H7 (cell line): ENCODE measurements at regions not wholly inside any gene's neighbourhood (a gene's known extent, or its start where the extent isn't known, plus 50 kb on each side); places are given as distances from the start of the nearest gene placed in this dataset.
"Not testable (repeated sequence)": the region's sequence is repeated elsewhere in the genome, so short reads cannot be mapped to it uniquely, and the experiment has no call there.

Experiments used
- DNase-seq: peaks from one replicate; pipeline ENCODE4 v3.0.0; 2012
- H3K27me3 ChIP-seq: 2 replicates; pipeline ENCODE4 v1.6.0; 2011; ENCODE audit warnings: mild to moderate bottlenecking, low read length; ENCODE audit not compliant: control insufficient read depth, insufficient read depth
- H3K36me3 ChIP-seq: replicated peaks from 2 replicates; pipeline ENCODE4 v1.5.1; 2011; ENCODE audit warnings: low read length; ENCODE audit not compliant: control insufficient read depth, insufficient read depth
- H3K4me3 ChIP-seq: 2 replicates; pipeline ENCODE4 v1.5.1; 2011; ENCODE audit warnings: low read depth, mild to moderate bottlenecking, control low read depth, low read length, moderate library complexity; ENCODE audit not compliant: insufficient read depth

DNA sequence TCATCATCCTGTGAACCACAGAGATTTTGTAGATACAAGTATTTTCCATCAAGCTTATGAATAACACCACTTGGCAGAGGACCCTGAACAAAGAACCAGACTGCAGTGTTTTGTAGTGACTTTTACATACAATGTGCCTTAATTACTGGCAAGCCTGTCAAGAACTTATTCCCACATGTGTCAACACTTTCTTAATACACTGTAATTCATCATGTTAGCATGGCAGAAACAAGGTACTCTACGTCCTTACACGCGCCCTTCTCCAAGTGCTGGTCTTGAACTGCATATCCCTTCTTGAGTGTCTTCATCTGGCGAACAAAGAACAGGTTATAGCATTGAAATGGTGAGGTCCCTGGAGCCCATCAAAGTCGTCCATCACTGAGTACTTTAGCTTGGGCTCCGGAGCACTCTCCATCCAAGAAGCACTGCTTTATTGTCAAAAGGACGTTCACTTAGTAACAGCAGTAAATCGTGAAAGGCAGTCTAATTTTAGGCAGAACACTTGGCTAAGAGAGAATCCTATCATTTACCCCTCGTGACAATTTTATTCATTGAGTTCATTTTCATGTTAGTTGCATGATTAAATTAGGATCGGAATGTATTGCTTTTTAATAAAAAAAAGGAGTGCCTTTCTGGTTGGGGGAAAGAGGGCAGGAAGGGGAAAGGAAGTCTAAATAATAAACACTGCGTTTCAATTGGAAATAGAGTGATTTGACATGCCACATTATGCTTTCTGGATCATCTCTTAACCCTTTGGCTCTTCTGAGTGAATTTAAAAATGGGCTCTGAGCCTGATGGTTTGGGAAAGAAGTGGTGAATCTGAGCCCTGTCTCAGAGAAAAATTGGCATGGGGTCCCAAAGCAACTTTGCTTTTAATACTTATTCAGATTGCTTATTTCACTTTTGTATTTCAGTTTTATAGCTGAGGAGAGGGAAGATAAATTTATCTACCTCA, 376.1 kb downstream of the DLEU7 start:
- no peak overlapping the region for H3K4me3 ChIP-seq
- no peaks in the 10 kb centered on the region for H3K36me3 ChIP-seq
- no peak for DNase-seq
- H3K27me3 ChIP-seq = no peaks in the 10 kb centered on the region

DNA sequence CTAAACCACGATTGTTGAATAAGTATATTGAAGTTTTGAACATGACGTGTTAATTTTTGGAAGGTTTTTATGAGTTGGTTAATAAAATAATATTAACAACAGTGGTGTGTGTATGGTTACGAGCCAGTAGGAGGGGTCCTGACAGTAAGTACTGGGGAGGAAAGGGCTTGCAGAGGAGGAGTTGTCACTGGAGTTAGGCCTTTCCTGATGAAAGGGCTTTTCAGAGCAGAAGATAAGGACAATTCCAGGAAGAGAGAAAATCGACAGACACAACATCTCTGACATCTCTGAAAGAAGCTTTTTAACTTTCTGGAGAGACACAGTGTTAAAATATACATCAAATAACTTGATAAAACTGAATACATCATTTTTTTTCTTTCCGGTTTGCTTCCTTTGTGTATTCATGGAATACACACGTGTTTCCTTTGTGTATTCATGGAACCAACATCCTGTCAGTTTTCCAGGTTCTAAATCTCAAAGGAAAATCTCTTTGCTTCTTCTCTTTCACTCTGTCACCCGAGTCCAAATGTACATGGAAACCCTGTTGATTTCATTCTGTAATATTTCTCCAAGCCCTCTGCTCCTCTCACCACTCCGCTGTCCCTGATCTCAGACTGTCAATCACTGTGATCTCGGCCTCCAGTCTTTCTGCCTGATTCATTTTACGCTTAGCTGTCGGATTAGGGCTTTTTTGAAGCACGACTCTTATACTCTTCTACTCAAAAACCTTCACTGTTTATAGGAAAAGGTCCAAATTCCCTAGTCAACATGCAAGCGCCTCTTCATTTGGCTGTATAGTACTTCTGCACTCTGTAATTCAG, 374.4 kb downstream of the DLEU7 start:
- no peaks in the 10 kb centered on the region for H3K36me3 ChIP-seq
- H3K27me3 ChIP-seq = no peaks in the 10 kb centered on the region
- DNase-seq = no peak
- H3K4me3 ChIP-seq = no peak overlapping the region

DNA sequence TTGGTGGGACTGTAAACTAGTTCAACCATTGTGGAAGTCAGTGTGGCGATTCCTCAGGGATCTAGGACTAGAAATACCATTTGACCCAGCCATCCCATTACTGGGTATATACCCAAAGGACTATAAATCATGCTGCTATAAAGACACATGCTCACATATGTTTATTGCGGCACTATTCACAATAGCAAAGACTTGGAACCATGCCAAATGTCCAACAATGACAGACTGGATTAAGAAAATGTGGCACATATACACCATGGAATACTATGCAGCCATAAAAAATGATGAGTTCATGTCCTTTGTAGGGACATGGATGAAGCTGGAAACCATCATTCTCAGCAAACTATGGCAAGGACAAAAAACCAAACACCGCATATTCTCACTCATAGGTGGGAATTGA, 370.4 kb downstream of the DLEU7 start:
- not testable (repeated sequence) for H3K36me3 ChIP-seq, H3K4me3 ChIP-seq, H3K27me3 ChIP-seq, DNase-seq

DNA sequence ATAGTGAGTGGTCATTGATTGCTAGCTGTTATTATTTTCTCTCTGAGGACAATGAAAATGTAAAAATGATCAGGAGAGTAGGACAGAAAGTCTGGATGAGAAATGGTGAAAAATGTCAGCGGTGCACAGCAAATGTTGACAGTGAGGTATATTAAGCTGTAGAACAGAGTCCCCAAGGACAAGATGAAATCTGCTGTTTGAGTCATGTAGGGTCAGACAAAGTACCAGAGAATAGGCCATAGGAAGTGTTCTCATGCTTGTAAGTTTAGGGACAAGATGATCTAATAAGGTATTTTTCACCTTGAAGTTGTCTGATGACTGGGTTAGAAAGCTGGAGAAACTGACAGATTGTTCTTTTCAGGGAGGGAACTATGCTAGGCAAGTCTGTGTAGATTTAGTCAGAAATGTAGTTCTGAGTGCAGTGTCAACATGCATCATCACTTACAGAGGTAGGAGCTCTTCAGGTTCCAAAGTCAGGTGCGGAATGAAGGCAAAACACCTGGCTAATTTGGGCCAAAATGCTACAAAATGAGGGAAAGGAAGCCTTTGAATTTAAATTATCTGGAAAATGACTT, 369.3 kb downstream of the DLEU7 start:
- Histone ChIP-seq H3K36me3 (no peaks in the 10 kb centered on the region), H3K27me3 (no peaks in the 10 kb centered on the region), H3K4me3 (no peak overlapping the region)
- DNase-seq = no peak

- Histone ChIP-seq H3K36me3 (no peaks in the 10 kb centered on the region), H3K4me3 (no peak overlapping the region), H3K27me3 (no peaks in the 10 kb centered on the region)
- DNase-seq = no peak
Observed at GRCh38 chr13:50476577-50477285, 366.8 kb downstream of the DLEU7 start.

GRCh38 chr13:50481936-50482335, 361.6 kb downstream of the DLEU7 start:
- no peak overlapping the region for H3K4me3 ChIP-seq
- no peaks in the 10 kb centered on the region for H3K27me3 ChIP-seq
- no peak for DNase-seq
- H3K36me3 ChIP-seq = no peaks in the 10 kb centered on the region

GRCh38 chr13:50483416-50483815, 360.1 kb downstream of the DLEU7 start:
- no peak for DNase-seq
- H3K36me3 ChIP-seq = no peaks in the 10 kb centered on the region
- H3K27me3 ChIP-seq = no peaks in the 10 kb centered on the region
- no peak overlapping the region for H3K4me3 ChIP-seq

DNA sequence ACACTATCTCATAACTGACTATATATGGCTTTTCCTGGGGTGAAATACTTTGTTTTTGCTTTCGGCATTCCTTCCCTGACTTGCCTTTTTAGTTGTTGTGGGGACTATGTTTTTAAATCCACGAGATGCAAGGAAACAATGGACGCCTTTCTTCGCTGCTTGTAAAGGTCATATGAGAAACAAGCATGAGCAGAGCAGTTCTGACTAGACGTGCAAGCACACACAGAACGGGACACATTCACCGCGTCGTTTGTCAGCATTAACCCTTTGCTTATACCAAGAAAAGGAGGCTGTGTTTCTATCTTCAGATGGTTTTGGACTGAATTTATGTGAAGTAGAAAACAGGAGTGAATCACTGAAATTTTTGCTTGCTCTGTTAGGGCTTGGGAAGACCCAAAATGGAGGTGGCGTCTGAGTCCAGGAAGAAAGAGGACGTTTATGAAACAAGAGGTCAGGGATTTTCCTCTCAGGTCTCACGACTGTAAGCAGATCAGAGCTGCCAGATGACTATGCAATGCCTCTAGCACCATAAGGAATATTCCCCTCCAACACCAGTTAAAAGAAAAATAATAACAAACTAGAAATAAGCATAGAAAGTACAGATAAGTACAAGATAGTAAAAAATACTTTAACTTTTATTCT, 358.9 kb downstream of the DLEU7 start:
- no peaks in the 10 kb centered on the region for H3K27me3 ChIP-seq
- no peak overlapping the region for H3K4me3 ChIP-seq
- no peaks in the 10 kb centered on the region for H3K36me3 ChIP-seq
- DNase-seq = no peak

GRCh38 chr13:50485979-50486935, 357.2 kb downstream of the DLEU7 start:
- Histone ChIP-seq H3K4me3 (no peak overlapping the region), H3K36me3 (no peaks in the 10 kb centered on the region), H3K27me3 (no peaks in the 10 kb centered on the region)
- no peak for DNase-seq

DNA sequence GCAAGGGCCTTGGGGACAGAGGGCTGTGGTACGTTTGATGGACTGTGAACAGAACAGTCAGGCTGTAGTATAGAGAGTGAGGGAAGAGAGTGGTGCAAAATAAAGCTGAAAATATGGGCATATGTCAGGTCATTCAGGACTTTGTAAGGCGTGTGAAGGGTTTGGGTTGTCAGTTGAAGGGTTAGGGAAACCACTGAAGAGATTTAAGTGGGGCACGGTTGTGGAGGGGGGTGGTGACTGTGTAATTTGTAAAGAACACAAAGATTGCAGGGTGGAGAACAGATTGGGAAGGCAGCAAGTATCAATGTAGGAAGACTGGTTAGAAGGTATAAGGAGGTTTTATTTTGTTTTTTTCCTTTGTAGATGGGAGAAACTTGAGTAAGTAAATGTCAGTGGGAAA, 349.8 kb downstream of the DLEU7 start:
- no peaks in the 10 kb centered on the region for H3K36me3 ChIP-seq
- no peak overlapping the region for H3K4me3 ChIP-seq
- H3K27me3 ChIP-seq = no peaks in the 10 kb centered on the region
- DNase-seq = no peak

- Histone ChIP-seq H3K27me3 (no peaks in the 10 kb centered on the region), H3K4me3 (no peak overlapping the region), H3K36me3 (no peaks in the 10 kb centered on the region)
- no peak for DNase-seq
Observed at GRCh38 chr13:50494138-50494537, 349.4 kb downstream of the DLEU7 start.

- not testable (repeated sequence) for H3K27me3 ChIP-seq, DNase-seq, H3K36me3 ChIP-seq, H3K4me3 ChIP-seq
Observed at GRCh38 chr13:50503212-50503611, 340.3 kb downstream of the DLEU7 start.

DNA sequence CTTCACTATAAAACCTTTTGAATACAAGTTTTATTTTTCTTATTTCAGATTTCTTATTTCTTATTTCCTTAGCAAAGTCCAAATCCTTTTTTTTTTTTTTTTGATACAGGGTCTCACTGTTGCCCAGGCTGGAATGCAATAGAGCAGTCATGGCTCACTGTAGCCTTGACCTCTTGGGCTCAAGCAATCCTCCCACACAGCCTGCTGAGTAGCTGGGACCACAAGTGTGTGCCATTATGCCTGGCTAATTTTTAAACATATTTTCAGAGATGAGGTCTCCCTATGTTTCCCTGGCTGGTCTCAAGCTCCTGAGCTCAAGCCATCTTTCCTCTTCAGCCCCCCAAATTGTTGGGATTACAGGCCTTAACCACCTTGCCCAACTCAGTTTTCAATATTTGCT, 334.3 kb downstream of the DLEU7 start:
- H3K27me3 ChIP-seq = no peaks in the 10 kb centered on the region
- no peaks in the 10 kb centered on the region for H3K36me3 ChIP-seq
- no peak overlapping the region for H3K4me3 ChIP-seq
- DNase-seq = no peak
